TTC549 (cell line): ENCODE measurements at regions not wholly inside any gene's neighbourhood (a gene's known extent, or its start where the extent isn't known, plus 50 kb on each side); places are given as distances from the start of the nearest gene placed in this dataset.

ENCODE experiments used
- FAIRE-seq: peaks from 2 replicates; lab custom pipeline; 2012; peaks lifted over from hg19 to GRCh38; lab: Jason Lieb, UNC

GRCh38 chr4:60799214-60799613, 400.9 kb upstream of the ADGRL3 start:
- no peak for FAIRE-seq

GRCh38 chr4:60800701-60801100, 399.4 kb upstream of the ADGRL3 start:
- FAIRE-seq, result no peak

- FAIRE-seq, result peak; percentile 13
Observed at GRCh38 chr4:60805500-60806313, 394.4 kb upstream of the ADGRL3 start.

DNA sequence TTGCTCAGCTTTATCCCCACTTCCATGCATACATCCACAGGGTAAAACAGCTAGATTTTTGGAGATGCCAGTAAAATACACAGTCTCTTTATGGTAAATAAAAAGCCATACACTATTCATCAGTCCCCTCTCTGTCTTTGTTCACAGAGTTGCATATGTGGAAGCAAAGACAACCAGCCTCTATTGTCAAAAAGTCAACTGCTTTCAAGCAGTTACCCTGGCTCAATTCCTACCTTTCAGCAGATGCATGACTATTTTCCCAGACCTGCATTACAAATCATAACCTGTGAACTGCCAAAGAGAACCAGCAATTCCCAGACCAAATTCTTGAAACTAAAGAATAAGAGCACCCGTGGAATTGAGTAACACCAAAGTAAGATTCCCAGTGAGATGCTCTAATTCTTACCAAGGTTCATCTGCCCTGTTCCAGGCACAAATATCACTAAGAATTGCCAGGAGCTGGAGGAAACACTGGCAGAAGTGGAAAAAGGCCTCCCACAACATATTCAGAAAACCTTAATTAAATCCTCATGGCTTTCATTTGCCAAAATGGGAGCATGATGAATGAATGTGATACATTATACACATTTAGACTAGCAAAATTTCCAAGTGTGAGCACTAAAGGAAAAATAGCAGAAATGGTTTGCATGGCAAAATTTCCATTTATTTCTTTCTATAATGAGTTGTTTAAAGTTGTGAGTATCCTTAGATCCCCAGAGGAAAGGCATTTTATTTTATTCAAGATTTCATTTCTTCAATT, 391.2 kb upstream of the ADGRL3 start:
- FAIRE-seq, result no peak

DNA sequence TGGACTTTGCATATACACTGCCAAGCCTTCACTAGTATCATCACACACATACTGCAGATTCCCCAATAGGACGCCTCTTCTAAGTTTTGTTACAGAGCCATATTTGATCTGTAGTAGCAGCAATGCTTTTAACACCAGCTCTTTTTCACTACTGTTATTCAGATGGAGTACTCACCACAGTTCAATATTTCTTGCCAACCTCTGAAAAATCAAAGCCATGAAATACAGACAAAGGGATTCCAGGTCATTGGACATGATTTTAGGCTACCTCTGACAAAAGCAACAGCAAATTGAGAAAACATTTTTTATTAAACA, 390.7 kb upstream of the ADGRL3 start:
- no peak for FAIRE-seq

- no peak for FAIRE-seq
Observed at GRCh38 chr4:60812811-60813210, 387.3 kb upstream of the ADGRL3 start.

DNA sequence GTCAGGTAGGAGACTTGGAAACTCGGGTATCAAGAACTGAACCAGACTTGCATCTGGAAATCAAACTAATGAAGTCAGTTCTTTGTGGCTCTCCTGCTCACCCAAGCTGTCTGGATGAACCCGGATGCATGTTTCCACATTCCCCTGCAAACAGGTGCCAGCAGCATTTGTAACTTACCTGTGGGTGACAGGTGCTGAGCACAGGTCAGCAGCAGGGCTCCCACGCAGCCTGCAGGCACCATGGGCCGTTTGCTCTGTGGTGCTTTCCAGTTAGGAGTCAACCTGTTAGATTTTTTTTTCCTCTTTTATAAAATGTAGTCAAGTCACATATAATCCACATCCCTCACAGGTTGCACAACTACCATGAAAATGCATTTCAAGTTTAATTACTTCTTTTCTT, 385.6 kb upstream of the ADGRL3 start:
- FAIRE-seq, result no peak

DNA sequence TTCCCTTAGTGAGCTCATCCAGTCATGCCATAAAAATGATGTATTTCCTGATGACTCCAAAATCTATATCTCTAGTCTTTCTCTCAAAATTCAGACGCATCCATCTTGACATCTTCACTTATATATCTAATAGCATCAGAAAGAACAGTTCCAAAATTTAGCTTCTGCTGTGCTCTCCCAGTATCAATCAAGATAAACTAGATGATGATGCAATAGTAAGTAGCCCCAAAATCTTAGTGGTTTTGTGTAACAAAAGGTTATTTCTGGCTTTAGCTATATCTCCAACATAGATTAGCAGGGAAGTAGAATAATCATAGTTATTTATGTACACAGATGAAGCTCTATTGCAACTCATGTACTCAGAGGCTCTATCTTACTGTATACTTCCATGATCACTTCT, 382.5 kb upstream of the ADGRL3 start:
- FAIRE-seq, result no peak

DNA sequence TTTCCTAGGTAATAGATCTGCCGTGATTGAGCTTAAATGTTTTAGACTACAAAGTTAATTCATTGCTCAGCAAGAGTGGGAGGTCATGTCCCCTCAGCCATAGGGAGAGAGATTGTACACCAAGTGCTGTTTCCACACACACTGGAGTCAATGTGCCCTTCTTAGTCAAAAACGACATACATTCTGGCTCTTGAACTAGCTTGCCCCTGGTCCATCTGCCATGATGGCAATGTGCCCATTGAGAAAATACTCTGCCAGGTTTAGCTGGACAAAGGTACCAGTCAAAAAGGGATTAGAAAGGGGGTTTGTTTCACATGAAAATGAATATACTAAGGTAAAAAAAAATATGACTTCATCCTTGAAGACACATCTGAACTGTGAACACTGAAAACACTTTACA, 377.1 kb upstream of the ADGRL3 start:
- FAIRE-seq, result no peak

GRCh38 chr4:60840020-60840419, 360.1 kb upstream of the ADGRL3 start:
- FAIRE-seq, result no peak

DNA sequence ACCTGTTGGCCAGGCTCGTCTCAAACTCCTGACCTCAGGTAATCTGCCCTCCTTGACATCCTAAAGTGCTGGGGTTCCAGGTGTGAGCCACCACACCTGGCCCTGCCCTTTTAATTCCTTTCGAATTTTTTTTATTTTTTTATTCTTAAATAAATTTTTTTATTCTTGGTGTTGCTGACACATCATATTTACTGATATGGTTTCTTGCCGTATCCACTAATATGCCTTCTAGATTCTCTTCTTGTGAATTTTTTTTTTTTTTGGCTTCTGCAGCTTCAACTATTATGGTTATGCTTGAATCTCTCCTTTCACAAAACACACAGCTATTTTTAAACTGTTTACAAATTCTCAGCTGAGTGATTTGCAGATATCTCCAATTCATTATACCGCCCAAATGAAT, 353.4 kb upstream of the ADGRL3 start:
- no peak for FAIRE-seq

DNA sequence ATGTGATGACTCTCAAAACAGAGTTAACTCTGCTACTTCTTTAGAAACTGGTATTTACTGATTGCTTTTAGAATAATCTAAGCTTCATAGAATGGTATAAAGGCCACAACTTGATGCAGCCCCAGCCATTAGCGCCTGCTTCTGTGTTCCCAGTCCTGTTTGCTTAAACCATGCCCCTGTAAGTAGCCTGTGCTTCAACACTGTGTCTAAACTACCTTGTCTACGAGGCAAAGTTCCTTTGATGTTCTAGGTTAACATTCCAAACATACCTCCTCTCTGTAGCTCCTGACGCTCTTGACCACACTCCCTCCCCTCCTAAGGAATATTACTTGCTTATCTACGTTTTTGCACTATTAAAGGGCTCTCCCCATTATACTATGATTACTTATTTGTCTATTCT, 352.5 kb upstream of the ADGRL3 start:
- FAIRE-seq, result no peak

- no peak for FAIRE-seq
Observed at GRCh38 chr4:60857130-60857753, 342.9 kb upstream of the ADGRL3 start.

DNA sequence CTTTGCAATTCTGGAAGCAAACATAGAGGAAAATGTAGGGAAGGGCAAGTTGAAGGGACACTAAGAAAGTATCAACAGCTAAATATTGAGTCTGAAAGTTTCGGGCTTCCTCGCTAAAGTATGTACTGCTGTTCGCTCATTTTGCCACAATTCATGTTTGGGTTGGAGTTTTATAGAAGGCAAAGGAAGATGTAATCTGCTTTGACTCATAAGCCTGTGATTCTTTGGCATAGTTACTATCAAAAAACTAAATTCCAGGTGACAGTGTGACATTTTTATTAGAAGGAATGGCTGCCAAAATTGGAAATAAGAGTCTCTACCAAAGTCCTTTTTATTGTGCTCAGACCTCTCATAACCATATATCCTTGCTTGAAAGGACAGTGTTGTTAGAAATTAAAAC, 336.7 kb upstream of the ADGRL3 start:
- no peak for FAIRE-seq

DNA sequence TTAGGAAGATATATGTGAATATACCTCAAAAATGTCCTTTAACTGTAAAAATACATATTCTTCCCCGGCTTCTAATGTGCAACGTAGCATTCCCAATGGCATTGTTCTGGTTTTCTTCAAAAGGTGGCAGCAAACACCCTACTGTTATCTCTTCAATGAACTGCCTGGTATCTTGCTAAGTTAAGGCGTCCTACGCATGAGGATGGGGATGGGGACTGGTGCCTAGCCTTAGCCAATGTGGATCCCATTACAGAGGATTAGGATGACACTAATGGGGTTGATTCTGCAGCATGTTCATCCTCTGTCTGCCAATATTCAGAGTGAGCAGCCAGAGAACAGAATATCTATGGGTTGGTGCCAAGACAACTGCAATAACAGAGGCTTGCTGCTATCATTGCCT, 334.9 kb upstream of the ADGRL3 start:
- no peak for FAIRE-seq

- no peak for FAIRE-seq
Observed at GRCh38 chr4:60868232-60868960, 331.7 kb upstream of the ADGRL3 start.

DNA sequence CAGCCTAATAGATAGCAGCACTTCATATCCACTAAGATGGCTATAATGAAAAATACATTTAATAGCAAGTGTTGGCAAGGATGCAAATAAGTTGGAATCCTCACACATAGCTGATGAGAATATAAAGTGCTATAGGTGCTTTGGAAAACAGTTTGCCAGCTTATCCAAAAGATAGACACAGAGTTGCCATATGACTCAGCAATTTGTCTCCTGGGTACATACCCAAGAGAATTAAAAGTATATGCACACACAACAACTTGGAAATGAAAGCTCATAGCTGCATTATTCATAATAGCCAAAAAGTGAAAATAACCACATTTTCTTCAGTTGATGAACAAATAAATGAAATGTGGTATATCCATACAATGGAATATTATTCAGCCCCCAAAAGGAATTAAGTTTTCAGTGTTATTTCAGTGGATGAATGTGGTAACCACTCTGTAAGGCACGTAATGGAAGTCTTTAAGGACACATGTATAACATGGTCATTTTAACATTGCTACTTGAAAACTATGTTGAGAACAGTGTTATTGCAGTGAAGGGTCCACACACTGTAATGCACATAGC, 320.9 kb upstream of the ADGRL3 start:
- no peak for FAIRE-seq

GRCh38 chr4:60884587-60884986, 315.5 kb upstream of the ADGRL3 start:
- FAIRE-seq, result no peak

GRCh38 chr4:60885011-60885410, 315.1 kb upstream of the ADGRL3 start:
- FAIRE-seq, result no peak

DNA sequence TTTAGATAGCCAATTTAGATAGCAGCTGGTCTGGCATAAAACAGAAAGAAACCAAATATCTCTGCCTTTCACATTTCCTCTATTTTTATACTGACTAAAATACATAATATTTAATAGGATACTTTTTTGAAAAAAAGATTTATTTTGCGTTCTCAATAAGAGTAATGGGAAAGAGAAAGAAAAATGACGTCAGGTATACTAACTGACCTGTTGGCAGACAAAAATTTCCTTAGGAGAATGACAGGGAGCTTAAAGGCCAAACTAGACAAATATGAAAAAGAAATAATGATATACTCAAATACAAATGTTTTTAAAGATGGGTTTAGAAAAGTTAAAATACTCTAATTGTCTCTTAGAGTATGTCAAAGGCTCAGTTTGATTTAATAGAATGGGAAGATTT, 309.4 kb upstream of the ADGRL3 start:
- FAIRE-seq, result no peak

- FAIRE-seq, result no peak
Observed at GRCh38 chr4:60891947-60892346, 308.2 kb upstream of the ADGRL3 start.

- no peak for FAIRE-seq
Observed at GRCh38 chr4:60897415-60897814, 302.7 kb upstream of the ADGRL3 start.

GRCh38 chr4:60905162-60905561, 295.0 kb upstream of the ADGRL3 start:
- FAIRE-seq, result no peak
